Activated CD4-positive, alpha-beta T cell treated with anti-CD3 and anti-CD28 coated beads, Interleukin-2, amount 10 ng/mL, durations not matched to agents 24 days and 14 days (primary cell): ENCODE measurements at regions not wholly inside any gene's neighbourhood (a gene's known extent, or its start where the extent isn't known, plus 50 kb on each side); places are given as distances from the start of the nearest gene placed in this dataset.

ENCODE experiments used
- DNase-seq: peaks from one replicate; pipeline ENCODE4 v3.0.0; 2022
- H3K27ac Mint-ChIP-seq: one replicate; pipeline ENCODE4 v1.8.0; 2022; ENCODE audit warnings: mild to moderate bottlenecking, mixed read lengths
- H3K27me3 Mint-ChIP-seq: one replicate; pipeline ENCODE4 v1.8.0; 2022; ENCODE audit warnings: mixed read lengths
- H3K36me3 Mint-ChIP-seq: one replicate; pipeline ENCODE4 v1.8.0; 2022; ENCODE audit warnings: low read depth, mild to moderate bottlenecking, mixed read lengths
- H3K4me1 Mint-ChIP-seq: one replicate; pipeline ENCODE4 v1.8.0; 2021; ENCODE audit warnings: mixed read lengths
- H3K4me3 Mint-ChIP-seq: one replicate; pipeline ENCODE4 v1.8.0; 2022; ENCODE audit warnings: mild to moderate bottlenecking, moderate library complexity, mixed read lengths
- H3K9me3 Mint-ChIP-seq: one replicate; pipeline ENCODE4 v1.8.0; 2021; ENCODE audit warnings: mixed read lengths
- intact Hi-C: fragments of 100-400 bp; cut with micrococcal nuclease; formaldehyde crosslinking; loops from one replicate; pipeline ENCODE4 v1.15.1; 2023

GRCh38 chr6:56311061-56311460 lies 63.7 kb upstream of the COL21A1 start:
- no peak for DNase-seq
- no peak overlapping the region for H3K27ac Mint-ChIP-seq
- H3K27me3 Mint-ChIP-seq: no peaks in the 10 kb centered on the region
- no peak overlapping the region for H3K4me3 Mint-ChIP-seq
- no peaks in the 10 kb centered on the region for H3K4me1 Mint-ChIP-seq
- intact Hi-C loops: no loop called here
- H3K9me3 Mint-ChIP-seq: no peaks in the 10 kb centered on the region
- H3K36me3 Mint-ChIP-seq: no peaks in the 10 kb centered on the region

- Mint-ChIP-seq H3K27ac (no peak overlapping the region), H3K36me3 (no peaks in the 10 kb centered on the region)
These were observed 62.9 kb upstream of the COL21A1 start for GRCh38 chr6:56310241-56310640.

GRCh38 chr6:56299916-56300315 lies 52.5 kb upstream of the COL21A1 start:
- Mint-ChIP-seq H3K27ac (no peak overlapping the region), H3K36me3 (no peaks in the 10 kb centered on the region), H3K27me3 (no peaks in the 10 kb centered on the region), H3K4me1 (no peaks in the 10 kb centered on the region), H3K4me3 (no peak overlapping the region), H3K9me3 (no peaks in the 10 kb centered on the region)
- no peak for DNase-seq
- intact Hi-C loops: loop anchor here (10.0 kb wide), 1 partner anchor 315 kb away; no protein-coding TSS in a partner anchor

More at GRCh38 chr6:56310241-56310640, 62.9 kb upstream of the COL21A1 start:
- H3K4me3 Mint-ChIP-seq: no peak overlapping the region
- DNase-seq: no peak
- intact Hi-C loops: no loop called here
- H3K27me3 Mint-ChIP-seq: no peaks in the 10 kb centered on the region
- no peaks in the 10 kb centered on the region for H3K9me3 Mint-ChIP-seq
- no peaks in the 10 kb centered on the region for H3K4me1 Mint-ChIP-seq

GRCh38 chr6:56297022-56297989 lies 49.9 kb upstream of the COL21A1 start:
- Mint-ChIP-seq H3K4me3 (no peak overlapping the region), H3K27ac (no peak overlapping the region), H3K27me3 (peaks cover 3% of the 10 kb centered on the region), H3K9me3 (no peaks in the 10 kb centered on the region), H3K4me1 (no peaks in the 10 kb centered on the region), H3K36me3 (no peaks in the 10 kb centered on the region)
- intact Hi-C loops: loop anchor here (10.0 kb wide), 1 partner anchor 313 kb away; no protein-coding TSS in a partner anchor
- DNase-seq: no peak
